Amygdala (tissue), 56 donors: ENCODE measurements at regions not wholly inside any gene's neighbourhood (a gene's known extent, or its start where the extent isn't known, plus 50 kb on each side); places are given as distances from the start of the nearest gene placed in this dataset.
"Not testable (repeated sequence)": the region's sequence is repeated elsewhere in the genome, so short reads cannot be mapped to it uniquely, and the experiment has no call there.

ENCODE experiments used
- DNase-seq, 56 donors: peaks; one replicate each; lab custom pipeline; 2025; lab: John Stamatoyannopoulos, UW

- DNase-seq, result no peak
Measured at GRCh38 chrX:15127010-15127409, 142.9 kb downstream of the ASB9 start.

GRCh38 chrX:15116900-15117299, 153.0 kb downstream of the ASB9 start:
- no peak for DNase-seq

- no peak for DNase-seq
Measured at GRCh38 chrX:15114743-15115566, 154.9 kb downstream of the ASB9 start.

GRCh38 chrX:15107367-15107988, 162.4 kb downstream of the ASB9 start:
- no peak for DNase-seq

- DNase-seq, result no peak
Measured at GRCh38 chrX:15098505-15098904, 171.4 kb downstream of the ASB9 start.

GRCh38 chrX:15087747-15088146, 182.1 kb downstream of the ASB9 start:
- no peak for DNase-seq

GRCh38 chrX:15073313-15073712, 196.6 kb downstream of the ASB9 start:
- DNase-seq, result no peak

GRCh38 chrX:15072880-15073279, 197.0 kb downstream of the ASB9 start:
- no peak for DNase-seq

- DNase-seq, result no peak
Measured at GRCh38 chrX:15072259-15072658, 197.6 kb downstream of the ASB9 start.

- no peak for DNase-seq
Measured at GRCh38 chrX:15059474-15059873, 186.3 kb downstream of the MOSPD2 start.

- DNase-seq, result no peak
Measured at GRCh38 chrX:15056044-15056443, 182.8 kb downstream of the MOSPD2 start.

GRCh38 chrX:15055146-15055930, 182.1 kb downstream of the MOSPD2 start:
- DNase-seq, result no peak

GRCh38 chrX:15050395-15050794, 177.2 kb downstream of the MOSPD2 start:
- no peak for DNase-seq

- DNase-seq, result no peak
Measured at GRCh38 chrX:15043538-15043937, 170.3 kb downstream of the MOSPD2 start.

- DNase-seq, result no peak
Measured at GRCh38 chrX:15033917-15034316, 160.7 kb downstream of the MOSPD2 start.

- DNase-seq, result no peak
Measured at GRCh38 chrX:15017491-15017890, 144.3 kb downstream of the MOSPD2 start.

GRCh38 chrX:15016051-15016450, 142.8 kb downstream of the MOSPD2 start:
- DNase-seq, result no peak

GRCh38 chrX:15014281-15014680, 141.1 kb downstream of the MOSPD2 start:
- DNase-seq, result no peak

- no peak for DNase-seq
Measured at GRCh38 chrX:15013461-15013860, 140.2 kb downstream of the MOSPD2 start.

GRCh38 chrX:14997271-14997670, 124.0 kb downstream of the MOSPD2 start:
- peak in 4 of 56 donors; percentile 0 to 20 (median 0) for DNase-seq

- not testable (repeated sequence) for DNase-seq
Measured at GRCh38 chrX:14984425-14984824, 111.2 kb downstream of the MOSPD2 start.
